ENCODE measurements at regions not wholly inside any gene's neighbourhood (a gene's known extent, or its start where the extent isn't known, plus 50 kb on each side); places are given as distances from the start of the nearest gene placed in this dataset.

GRCh38 chr2:239532859-239533258 lies 132.0 kb upstream of the HDAC4 start:
- Mint-ChIP-seq H3K9me3 (peaks cover 0 to 2% of the 10 kb centered on the region in 2 donors), H3K27ac (no peak overlapping the region), H3K36me3 (ENCODE audit: insufficient read depth in 2 of 2) (no peaks in the 10 kb centered on the region), H3K27me3 (ENCODE audit: low read depth) (peaks cover 22% of the 10 kb centered on the region), H3K4me1 (ENCODE audit: low read depth) (no peaks in the 10 kb centered on the region), H3K4me3 (no peak overlapping the region)
- ATAC-seq (replicated peaks in 1 of 2) = no peak
- DNase-seq = no peak

GRCh38 chr2:239532250-239532649 lies 131.4 kb upstream of the HDAC4 start:
- peaks cover 22% of the 10 kb centered on the region for H3K27me3 Mint-ChIP-seq (ENCODE audit: low read depth)
- DNase-seq = no peak
- no peak overlapping the region for H3K27ac Mint-ChIP-seq
- H3K36me3 Mint-ChIP-seq (ENCODE audit: insufficient read depth in 2 of 2) = no peaks in the 10 kb centered on the region
- H3K9me3 Mint-ChIP-seq = peaks cover 0 to 2% of the 10 kb centered on the region in 2 donors
- no peak overlapping the region for H3K4me3 Mint-ChIP-seq
- H3K4me1 Mint-ChIP-seq (ENCODE audit: low read depth) = no peaks in the 10 kb centered on the region
- no peak for ATAC-seq (replicated peaks in 1 of 2)

- no peak for DNase-seq
- Mint-ChIP-seq H3K9me3 (peaks cover 0 to 2% of the 10 kb centered on the region in 2 donors), H3K27me3 (ENCODE audit: low read depth) (peaks cover 22% of the 10 kb centered on the region), H3K27ac (no peak overlapping the region), H3K4me3 (no peak overlapping the region), H3K4me1 (ENCODE audit: low read depth) (no peaks in the 10 kb centered on the region), H3K36me3 (ENCODE audit: insufficient read depth in 2 of 2) (no peaks in the 10 kb centered on the region)
- no peak for ATAC-seq (replicated peaks in 1 of 2)
Observed at GRCh38 chr2:239531456-239532241, 130.8 kb upstream of the HDAC4 start.

- DNase-seq (no peak), ATAC-seq (replicated peaks in 1 of 2) (no peak)
- Mint-ChIP-seq H3K9me3 (peaks cover 0 to under 1% of the 10 kb centered on the region in 2 donors), H3K27me3 (ENCODE audit: low read depth) (peaks cover 22% of the 10 kb centered on the region), H3K27ac (no peak overlapping the region), H3K4me3 (no peak overlapping the region), H3K36me3 (ENCODE audit: insufficient read depth in 2 of 2) (no peaks in the 10 kb centered on the region), H3K4me1 (ENCODE audit: low read depth) (no peaks in the 10 kb centered on the region)
Observed at GRCh38 chr2:239530749-239531316, 130.0 kb upstream of the HDAC4 start.

GRCh38 chr2:239529313-239530015 lies 128.6 kb upstream of the HDAC4 start:
- H3K9me3 Mint-ChIP-seq = no peaks in the 10 kb centered on the region
- no peaks in the 10 kb centered on the region for H3K36me3 Mint-ChIP-seq (ENCODE audit: insufficient read depth in 2 of 2)
- DNase-seq = no peak
- H3K27ac Mint-ChIP-seq = no peak overlapping the region
- ATAC-seq (replicated peaks in 1 of 2) = no peak
- H3K4me1 Mint-ChIP-seq (ENCODE audit: low read depth) = no peaks in the 10 kb centered on the region
- peaks cover 22% of the 10 kb centered on the region for H3K27me3 Mint-ChIP-seq (ENCODE audit: low read depth)
- H3K4me3 Mint-ChIP-seq = no peak overlapping the region

GRCh38 chr2:239528883-239529282 lies 128.1 kb upstream of the HDAC4 start:
- DNase-seq (no peak), ATAC-seq (replicated peaks in 1 of 2) (no peak)
- H3K4me1 Mint-ChIP-seq (ENCODE audit: low read depth) = no peaks in the 10 kb centered on the region
- H3K4me3 Mint-ChIP-seq = no peak overlapping the region
- H3K27ac Mint-ChIP-seq = no peak overlapping the region
- H3K9me3 Mint-ChIP-seq = no peaks in the 10 kb centered on the region
- H3K27me3 Mint-ChIP-seq (ENCODE audit: low read depth) = peaks cover 18% of the 10 kb centered on the region
- H3K36me3 Mint-ChIP-seq (ENCODE audit: insufficient read depth in 2 of 2) = no peaks in the 10 kb centered on the region

- Mint-ChIP-seq H3K4me1 (ENCODE audit: low read depth) (no peaks in the 10 kb centered on the region), H3K27ac (no peak overlapping the region), H3K27me3 (ENCODE audit: low read depth) (peaks cover 11% of the 10 kb centered on the region), H3K4me3 (no peak overlapping the region), H3K36me3 (ENCODE audit: insufficient read depth in 2 of 2) (no peaks in the 10 kb centered on the region), H3K9me3 (no peaks in the 10 kb centered on the region)
- ATAC-seq (replicated peaks in 1 of 2) = no peak
- no peak for DNase-seq
Observed at GRCh38 chr2:239528146-239528545, 127.3 kb upstream of the HDAC4 start.

- H3K4me3 Mint-ChIP-seq = no peak overlapping the region
- no peak overlapping the region for H3K27ac Mint-ChIP-seq
- no peaks in the 10 kb centered on the region for H3K4me1 Mint-ChIP-seq (ENCODE audit: low read depth)
- DNase-seq (no peak), ATAC-seq (replicated peaks in 1 of 2) (no peak)
- peaks cover 11% of the 10 kb centered on the region for H3K27me3 Mint-ChIP-seq (ENCODE audit: low read depth)
- no peaks in the 10 kb centered on the region for H3K36me3 Mint-ChIP-seq (ENCODE audit: insufficient read depth in 2 of 2)
- no peaks in the 10 kb centered on the region for H3K9me3 Mint-ChIP-seq
Observed at GRCh38 chr2:239526666-239527415, 126.0 kb upstream of the HDAC4 start.

GRCh38 chr2:239526038-239526437 lies 125.2 kb upstream of the HDAC4 start:
- no peak for DNase-seq
- no peaks in the 10 kb centered on the region for H3K36me3 Mint-ChIP-seq (ENCODE audit: insufficient read depth in 2 of 2)
- no peak overlapping the region for H3K4me3 Mint-ChIP-seq
- H3K27ac Mint-ChIP-seq = no peak overlapping the region
- H3K4me1 Mint-ChIP-seq (ENCODE audit: low read depth) = no peaks in the 10 kb centered on the region
- no peak for ATAC-seq (replicated peaks in 1 of 2)
- no peaks in the 10 kb centered on the region for H3K9me3 Mint-ChIP-seq
- peaks cover 11% of the 10 kb centered on the region for H3K27me3 Mint-ChIP-seq (ENCODE audit: low read depth)

- Mint-ChIP-seq H3K4me3 (no peak overlapping the region), H3K4me1 (ENCODE audit: low read depth) (no peaks in the 10 kb centered on the region), H3K27ac (no peak overlapping the region), H3K36me3 (ENCODE audit: insufficient read depth in 2 of 2) (no peaks in the 10 kb centered on the region), H3K9me3 (no peaks in the 10 kb centered on the region), H3K27me3 (ENCODE audit: low read depth) (peaks cover 7% of the 10 kb centered on the region)
- DNase-seq (no peak), ATAC-seq (replicated peaks in 1 of 2) (no peak)
Observed at GRCh38 chr2:239523954-239524330, 123.1 kb upstream of the HDAC4 start.

- H3K4me1 Mint-ChIP-seq (ENCODE audit: low read depth) = no peaks in the 10 kb centered on the region
- H3K9me3 Mint-ChIP-seq = no peaks in the 10 kb centered on the region
- ATAC-seq (replicated peaks in 1 of 2) (no peak), DNase-seq (no peak)
- H3K36me3 Mint-ChIP-seq (ENCODE audit: insufficient read depth in 2 of 2) = no peaks in the 10 kb centered on the region
- no peak overlapping the region for H3K27ac Mint-ChIP-seq
- peaks cover 7% of the 10 kb centered on the region for H3K27me3 Mint-ChIP-seq (ENCODE audit: low read depth)
- no peak overlapping the region for H3K4me3 Mint-ChIP-seq
Observed at GRCh38 chr2:239523147-239523953, 122.5 kb upstream of the HDAC4 start.

- DNase-seq = no peak
- Mint-ChIP-seq H3K9me3 (no peaks in the 10 kb centered on the region), H3K36me3 (ENCODE audit: insufficient read depth in 2 of 2) (no peaks in the 10 kb centered on the region), H3K27ac (no peak overlapping the region), H3K4me1 (ENCODE audit: low read depth) (no peaks in the 10 kb centered on the region), H3K4me3 (no peak overlapping the region), H3K27me3 (ENCODE audit: low read depth) (peaks cover 7% of the 10 kb centered on the region)
- ATAC-seq (replicated peaks in 1 of 2) = no peak
Observed at GRCh38 chr2:239522740-239523119, 121.9 kb upstream of the HDAC4 start.
